ENCODE measurements at regions not wholly inside any gene's neighbourhood (a gene's known extent, or its start where the extent isn't known, plus 50 kb on each side); places are given as distances from the start of the nearest gene placed in this dataset.

DNA sequence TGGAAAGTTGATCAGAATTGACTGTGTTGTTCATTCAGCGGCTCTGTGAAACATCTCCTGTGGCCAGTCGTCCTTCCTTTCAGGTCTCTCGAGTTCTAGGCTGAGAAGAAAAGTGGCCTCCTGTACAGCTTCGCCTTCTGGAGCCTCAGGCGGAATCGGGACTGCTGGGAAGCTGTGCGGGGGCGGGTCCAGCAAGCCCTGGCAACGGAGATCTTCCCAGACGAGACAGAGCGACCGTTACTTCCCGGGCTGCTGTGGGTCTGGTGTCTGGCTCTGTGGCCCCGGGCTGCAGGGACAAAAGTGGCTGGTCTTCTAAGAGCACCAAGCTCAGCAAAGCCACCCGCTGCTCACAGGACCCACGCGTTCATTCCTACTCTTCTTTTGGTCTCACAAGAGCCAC lies 88.6 kb upstream of the CACNA2D3 start:
- DNase-seq (ENCODE audit: extremely low spot score) = no peak
- TF ChIP-seq, protein P1, sequence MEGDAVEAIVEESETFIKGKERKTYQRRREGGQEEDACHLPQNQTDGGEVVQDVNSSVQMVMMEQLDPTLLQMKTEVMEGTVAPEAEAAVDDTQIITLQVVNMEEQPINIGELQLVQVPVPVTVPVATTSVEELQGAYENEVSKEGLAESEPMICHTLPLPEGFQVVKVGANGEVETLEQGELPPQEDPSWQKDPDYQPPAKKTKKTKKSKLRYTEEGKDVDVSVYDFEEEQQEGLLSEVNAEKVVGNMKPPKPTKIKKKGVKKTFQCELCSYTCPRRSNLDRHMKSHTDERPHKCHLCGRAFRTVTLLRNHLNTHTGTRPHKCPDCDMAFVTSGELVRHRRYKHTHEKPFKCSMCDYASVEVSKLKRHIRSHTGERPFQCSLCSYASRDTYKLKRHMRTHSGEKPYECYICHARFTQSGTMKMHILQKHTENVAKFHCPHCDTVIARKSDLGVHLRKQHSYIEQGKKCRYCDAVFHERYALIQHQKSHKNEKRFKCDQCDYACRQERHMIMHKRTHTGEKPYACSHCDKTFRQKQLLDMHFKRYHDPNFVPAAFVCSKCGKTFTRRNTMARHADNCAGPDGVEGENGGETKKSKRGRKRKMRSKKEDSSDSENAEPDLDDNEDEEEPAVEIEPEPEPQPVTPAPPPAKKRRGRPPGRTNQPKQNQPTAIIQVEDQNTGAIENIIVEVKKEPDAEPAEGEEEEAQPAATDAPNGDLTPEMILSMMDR (IDR thresholded peaks at IDR 0.05; ENCODE audit: control extremely low read depth, extremely low read depth, low read depth, missing control alignments) = no peak
- POLR2A ChIA-PET = no interaction called here
- CTCF ChIA-PET = no interaction called here

DNA sequence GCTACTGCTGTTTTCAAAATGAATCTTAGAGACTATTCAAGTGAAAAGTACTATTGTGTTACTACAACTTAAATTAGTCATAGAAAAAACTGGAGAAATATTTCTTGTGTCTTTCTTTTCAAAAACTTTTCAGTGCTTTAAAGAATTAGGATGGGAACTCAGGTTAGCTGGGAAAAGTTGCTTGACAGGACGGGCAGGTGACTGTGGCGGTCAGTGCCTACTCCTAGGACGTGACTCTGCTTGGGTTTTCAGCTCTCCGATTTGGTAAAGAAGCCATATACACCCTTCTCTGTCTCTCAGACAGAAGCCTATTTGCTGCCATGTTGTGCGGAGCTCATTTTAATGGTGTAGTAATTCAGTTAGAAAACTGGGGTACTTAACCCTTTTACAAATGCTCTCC lies 89.8 kb upstream of the CACNA2D3 start:
- CTCF ChIA-PET = interaction anchor here (1.1 kb wide), 1 partner anchor 16 kb away, joined by 3 read pairs; no protein-coding TSS in a partner anchor
- no peak for DNase-seq (ENCODE audit: extremely low spot score)

DNA sequence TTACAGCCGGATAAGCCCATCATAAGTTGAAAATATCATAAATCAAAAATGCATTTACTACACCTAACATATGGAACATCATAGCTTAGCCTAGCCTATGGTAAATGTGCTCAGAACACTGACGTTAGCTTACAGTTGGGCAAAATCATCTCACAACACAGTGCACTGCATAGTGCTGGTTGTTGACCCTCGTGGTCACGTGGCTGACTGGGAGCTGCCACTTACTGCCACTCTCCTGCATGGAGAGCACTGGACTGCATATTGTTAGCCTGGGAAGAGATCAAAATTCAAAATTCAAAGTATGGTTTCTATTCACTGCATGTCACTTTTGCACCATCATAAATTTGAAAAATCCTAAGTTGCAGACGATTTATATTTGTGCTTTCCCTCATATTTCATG lies 94.0 kb upstream of the CACNA2D3 start:
- TF ChIP-seq, protein P1 (IDR thresholded peaks at IDR 0.05; ENCODE audit: control extremely low read depth, extremely low read depth, low read depth, missing control alignments) = no peak
- ChIA-PET CTCF (no interaction called here), POLR2A (no interaction called here)
- no peak for DNase-seq (ENCODE audit: extremely low spot score)

More for the DNA sequence above, 89.8 kb upstream of the CACNA2D3 start:
- POLR2A ChIA-PET = no interaction called here
- TF ChIP-seq, protein P1 (IDR thresholded peaks at IDR 0.05; ENCODE audit: control extremely low read depth, extremely low read depth, low read depth, missing control alignments) = no peak

DNA sequence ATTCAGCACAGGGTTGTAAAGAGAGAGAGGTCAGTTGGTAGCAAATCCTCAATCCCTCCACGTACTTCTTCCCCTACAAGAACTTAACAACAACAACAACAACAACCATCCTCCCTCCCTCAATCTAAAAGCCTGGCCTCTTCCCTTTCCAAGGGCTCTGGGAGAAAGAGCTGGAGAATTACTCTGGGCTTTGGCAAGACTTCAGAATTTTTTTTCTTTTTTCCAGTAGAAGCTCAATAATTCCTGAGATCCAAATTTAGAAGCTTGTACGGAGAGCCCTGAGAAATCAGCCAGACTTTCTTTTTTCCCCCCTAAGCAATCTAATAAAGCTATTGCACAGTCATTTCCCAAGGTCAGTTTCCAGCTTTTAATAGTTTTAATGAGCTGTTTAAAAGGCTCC lies 95.8 kb upstream of the CACNA2D3 start:
- TF ChIP-seq, protein P1 (IDR thresholded peaks at IDR 0.05; ENCODE audit: control extremely low read depth, extremely low read depth, low read depth, missing control alignments) = no peak
- ChIA-PET POLR2A (no interaction called here), CTCF (interaction anchor here (1.7 kb wide), 1 partner anchor 22 kb away, joined by 4 read pairs; no protein-coding TSS in a partner anchor)
- DNase-seq (ENCODE audit: extremely low spot score) = no peak

DNA sequence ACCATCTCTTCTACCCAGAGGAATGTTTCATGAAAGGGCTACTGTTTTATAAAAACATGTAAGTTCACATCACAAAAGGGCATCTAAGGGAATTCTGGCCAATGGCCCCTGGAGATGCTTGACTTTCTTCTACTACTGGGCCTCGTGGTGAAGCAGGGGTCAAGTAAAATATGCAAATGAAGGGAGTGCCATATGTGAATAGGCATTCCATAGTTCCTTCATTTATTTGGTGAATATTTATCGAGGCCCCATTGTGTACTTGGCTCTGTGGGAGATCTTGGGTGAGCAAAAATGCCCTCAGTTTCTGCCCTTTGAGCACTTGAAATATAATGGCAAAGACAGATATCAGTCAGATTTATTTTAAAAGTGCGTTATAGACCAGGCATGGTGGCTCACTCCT lies 101.3 kb upstream of the CACNA2D3 start:
- DNase-seq (ENCODE audit: extremely low spot score) = no peak
- POLR2A ChIA-PET = no interaction called here
- CTCF ChIA-PET = no interaction called here
- TF ChIP-seq, protein P1 (IDR thresholded peaks at IDR 0.05; ENCODE audit: control extremely low read depth, extremely low read depth, low read depth, missing control alignments) = no peak

DNA sequence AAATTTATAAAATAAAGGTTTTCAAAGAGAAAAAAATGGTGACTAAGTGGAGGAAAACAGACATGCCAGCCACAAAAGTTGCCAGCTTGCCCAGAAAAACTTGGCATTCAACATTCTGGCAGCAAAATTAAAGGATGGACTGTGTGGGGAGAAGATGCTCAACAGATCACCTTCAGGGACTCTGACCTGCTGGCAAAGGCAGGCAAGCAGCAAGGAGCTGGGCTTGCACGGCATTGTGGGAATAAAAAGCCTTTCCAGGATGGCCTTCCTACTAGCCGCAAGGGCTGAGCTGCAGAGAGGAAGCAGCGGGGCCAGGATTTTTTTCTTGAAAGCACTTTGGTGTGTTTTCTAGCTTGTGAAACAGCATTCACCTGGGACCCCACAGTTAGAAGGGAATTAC lies 101.9 kb upstream of the CACNA2D3 start:
- ChIA-PET POLR2A (no interaction called here), CTCF (no interaction called here)
- no peak for DNase-seq (ENCODE audit: extremely low spot score)
- TF ChIP-seq, protein P1 (IDR thresholded peaks at IDR 0.05; ENCODE audit: control extremely low read depth, extremely low read depth, low read depth, missing control alignments) = no peak

DNA sequence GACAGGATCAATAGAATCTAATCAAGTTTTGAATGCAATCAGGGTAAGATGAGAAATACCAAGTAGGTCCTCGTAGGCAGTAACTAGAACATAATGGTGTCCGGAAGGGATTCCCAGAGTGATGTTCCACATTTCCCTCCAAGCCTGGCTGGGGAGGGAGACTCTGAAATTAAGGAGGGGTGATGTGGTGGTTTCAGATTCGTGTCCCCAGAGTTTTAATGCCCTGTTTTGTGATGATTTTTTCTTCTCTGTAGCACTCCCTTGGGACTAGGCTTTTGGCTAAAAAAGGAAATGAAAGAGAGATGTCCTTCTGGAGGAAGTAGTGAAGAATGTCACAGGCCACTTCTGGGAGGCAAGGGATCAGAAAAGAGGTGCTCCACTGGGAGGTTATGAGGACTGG lies 108.3 kb upstream of the CACNA2D3 start:
- ChIA-PET CTCF (interaction anchor here (1.5 kb wide), 1 partner anchor 29 kb away, joined by 3 read pairs; no protein-coding TSS in a partner anchor), POLR2A (no interaction called here)
- TF ChIP-seq, protein P1 (IDR thresholded peaks at IDR 0.05; ENCODE audit: control extremely low read depth, extremely low read depth, low read depth, missing control alignments) = no peak
- DNase-seq (ENCODE audit: extremely low spot score) = no peak

Measured in GM10248 (cell line).